ENCODE measurements at regions not wholly inside any gene's neighbourhood (a gene's known extent, or its start where the extent isn't known, plus 50 kb on each side); places are given as distances from the start of the nearest gene placed in this dataset.

DNA sequence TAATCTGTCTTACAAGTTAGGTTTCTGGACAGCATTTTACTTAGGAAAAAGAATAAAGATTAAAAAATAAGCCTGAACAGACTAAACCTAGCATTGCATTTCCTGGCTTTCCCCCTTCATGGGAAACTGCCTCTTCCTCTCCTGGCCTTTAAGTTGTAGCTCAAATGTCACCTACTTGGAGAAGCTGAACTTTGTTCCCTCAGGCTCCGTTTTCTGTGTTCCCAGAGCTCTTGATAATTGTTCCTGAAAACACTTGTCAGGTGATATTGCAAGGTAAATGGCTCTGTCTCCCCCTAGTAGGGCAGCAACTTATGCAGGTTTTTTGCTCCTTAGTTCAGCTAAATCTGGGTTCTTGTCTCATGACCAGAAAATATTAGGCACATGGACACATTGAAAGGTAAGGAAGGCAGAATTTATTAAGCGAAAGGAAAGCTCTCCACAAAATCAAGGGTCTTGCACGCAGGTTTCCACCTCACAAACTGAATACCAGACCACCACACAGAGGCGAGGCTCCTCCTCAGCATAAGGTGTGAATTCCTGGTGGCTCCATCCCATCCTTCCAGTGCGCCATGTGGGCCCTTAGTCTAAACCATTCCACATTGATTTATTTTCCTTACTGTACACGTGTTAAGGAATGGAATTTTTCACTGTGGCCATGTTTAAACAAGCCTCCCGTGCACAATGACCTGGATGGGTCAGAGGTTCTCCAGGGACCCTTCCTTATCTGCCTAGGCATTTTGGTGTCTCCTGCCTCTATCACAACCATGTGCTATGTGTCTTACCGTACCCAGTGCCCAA lies 229.3 kb downstream of the HNMT start:
- TF ChIP-seq CEBPB (IDR thresholded peaks at IDR 0.05) = no peak

DNA sequence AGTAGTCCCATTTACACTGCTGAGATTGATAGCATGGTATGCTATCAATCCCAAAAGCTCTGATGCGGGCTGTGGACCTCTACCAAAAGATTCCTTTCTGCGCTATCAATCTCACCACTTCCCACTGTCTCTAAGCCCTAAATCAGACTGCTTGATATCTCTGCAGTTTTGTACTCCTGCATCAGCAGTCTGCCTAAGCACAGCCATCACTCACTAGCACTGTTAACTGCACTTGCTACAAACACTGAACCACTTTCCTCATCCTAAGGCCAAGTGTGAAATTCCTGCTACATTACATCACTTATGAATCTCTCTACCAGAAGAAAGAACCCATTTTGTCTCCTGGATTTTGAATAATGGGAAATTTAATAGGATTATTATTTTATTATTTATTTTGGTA lies 237.0 kb downstream of the HNMT start:
- TF ChIP-seq YY1 (IDR thresholded peaks at IDR 0.05; ENCODE audit: low read depth) (no peak), CREB1 (IDR thresholded peaks at IDR 0.05; ENCODE audit: low read depth) (no peak)

GRCh38 chr2:138202762-138203161 lies 238.5 kb downstream of the HNMT start:
- TF ChIP-seq YY1 (IDR thresholded peaks at IDR 0.05; ENCODE audit: low read depth) = no peak
- TF ChIP-seq CEBPB (IDR thresholded peaks at IDR 0.05) = no peak
- no peak for TF ChIP-seq RAD21 (IDR thresholded peaks at IDR 0.05; ENCODE audit: low read depth)
- no peak for TF ChIP-seq MAX (IDR thresholded peaks at IDR 0.05)
- no peak for TF ChIP-seq TAF1 (IDR thresholded peaks at IDR 0.05; ENCODE audit: low read depth)
- TF ChIP-seq REST (IDR thresholded peaks at IDR 0.05; ENCODE audit: low read depth) = no peak

DNA sequence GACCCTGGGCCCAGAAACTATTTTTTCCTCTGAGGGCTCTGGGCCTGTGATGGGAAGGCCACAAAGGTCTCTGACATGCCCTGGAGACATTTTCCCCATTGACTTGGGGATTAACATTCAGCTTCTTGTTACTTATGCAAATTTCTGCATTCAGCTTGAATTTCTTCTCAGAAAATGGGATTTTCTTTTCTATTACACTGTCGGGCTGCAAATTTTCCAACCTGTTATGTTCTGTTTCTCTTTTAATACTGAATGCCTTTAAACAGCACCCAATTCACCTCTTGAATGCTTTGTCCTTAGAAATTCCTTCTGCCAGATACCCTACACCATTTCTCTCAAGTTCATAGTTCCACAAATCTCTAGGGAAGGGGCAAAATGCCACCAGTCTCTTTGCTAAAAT lies 241.0 kb downstream of the HNMT start:
- no peak for TF ChIP-seq FOXM1 (IDR thresholded peaks at IDR 0.05; ENCODE audit: borderline replicate concordance, low read depth)
- no peak for TF ChIP-seq REST (IDR thresholded peaks at IDR 0.05; ENCODE audit: low read depth)
- TF ChIP-seq YY1 (IDR thresholded peaks at IDR 0.05; ENCODE audit: low read depth) = no peak
- TF ChIP-seq EGR1 (IDR thresholded peaks at IDR 0.05) = no peak
- no peak for TF ChIP-seq TCF12 (IDR thresholded peaks at IDR 0.05; ENCODE audit: low read depth)
- no peak for TF ChIP-seq TEAD4 (IDR thresholded peaks at IDR 0.05)
- no peak for TF ChIP-seq NFIC (IDR thresholded peaks at IDR 0.05)
- no peak for TF ChIP-seq CEBPB (IDR thresholded peaks at IDR 0.05)
- no peak for TF ChIP-seq CREB1 (IDR thresholded peaks at IDR 0.05; ENCODE audit: low read depth)
- no peak for TF ChIP-seq RAD21 (IDR thresholded peaks at IDR 0.05; ENCODE audit: low read depth)
- TF ChIP-seq ZBTB7A (IDR thresholded peaks at IDR 0.05; ENCODE audit: low read depth) = no peak
- no peak for TF ChIP-seq EP300 (IDR thresholded peaks at IDR 0.05; ENCODE audit: borderline replicate concordance)
- no peak for TF ChIP-seq USF1 (IDR thresholded peaks at IDR 0.05)
- TF ChIP-seq MAX (IDR thresholded peaks at IDR 0.05) = no peak
- TF ChIP-seq TAF1 (IDR thresholded peaks at IDR 0.05; ENCODE audit: low read depth) = no peak

DNA sequence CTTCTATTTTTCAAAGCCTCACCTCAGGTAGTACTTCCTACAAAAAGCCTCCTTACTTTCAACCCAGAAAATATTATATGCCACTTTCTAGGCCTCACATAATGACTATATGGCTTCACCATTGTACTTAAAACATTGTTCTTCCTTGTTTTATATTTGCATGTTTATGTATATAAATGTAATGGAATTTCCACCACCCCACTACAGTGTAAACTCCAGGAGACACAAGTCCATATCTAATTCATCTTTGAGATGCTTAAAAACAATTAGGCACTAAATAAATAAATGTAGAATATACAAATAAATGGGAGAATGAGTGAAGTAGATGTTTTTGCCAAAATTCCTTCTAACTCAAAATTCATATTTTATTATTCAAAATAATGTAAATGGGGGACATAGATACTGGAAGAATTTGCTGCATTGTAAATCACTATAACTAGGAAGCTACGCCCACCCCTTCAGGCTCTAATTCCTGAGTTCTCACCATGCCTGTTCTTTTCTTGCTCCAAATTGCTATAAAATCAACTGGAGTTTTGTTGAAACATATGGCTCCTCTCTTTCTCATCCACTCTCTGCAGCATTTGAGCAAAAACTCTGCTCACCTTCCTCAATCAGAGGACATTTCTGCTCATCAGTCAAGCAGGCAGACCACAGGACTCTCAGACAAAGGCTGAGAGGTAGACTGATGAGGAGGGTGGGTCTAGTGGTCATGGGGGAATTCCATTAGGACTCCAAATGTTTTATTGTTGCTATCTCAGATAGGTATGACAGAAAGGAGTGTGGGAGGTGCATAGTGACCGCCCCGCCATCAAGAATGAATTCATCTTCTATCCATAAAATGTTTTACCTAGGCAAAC lies 243.0 kb downstream of the HNMT start:
- TF ChIP-seq CREB1 (IDR thresholded peaks at IDR 0.05; ENCODE audit: low read depth) (no peak), FOXM1 (IDR thresholded peaks at IDR 0.05; ENCODE audit: borderline replicate concordance, low read depth) (no peak), ZBTB7A (IDR thresholded peaks at IDR 0.05; ENCODE audit: low read depth) (no peak), REST (IDR thresholded peaks at IDR 0.05; ENCODE audit: low read depth) (no peak), YY1 (IDR thresholded peaks at IDR 0.05; ENCODE audit: low read depth) (no peak), TCF12 (IDR thresholded peaks at IDR 0.05; ENCODE audit: low read depth) (no peak)

Measured in Ishikawa (cell line).